Activated naive CD4-positive, alpha-beta T cell treated with anti-CD3 and anti-CD28 coated beads, Interleukin-2, amount 10 ng/mL, durations not matched to agents 7 days and 5 days (primary cell): ENCODE measurements at regions not wholly inside any gene's neighbourhood (a gene's known extent, or its start where the extent isn't known, plus 50 kb on each side); places are given as distances from the start of the nearest gene placed in this dataset.

Source experiments
- CTCF ChIA-PET: fragments of 350-600 bp; sonication (Branson Sonifier 250); formaldehyde crosslinking; loops from one replicate; lab custom pipeline; 2021; ENCODE audit warnings: antibody characterized with exemption; lab: Charles Lee
- DNase-seq: peaks from one replicate; pipeline ENCODE4 v3.0.0-alpha.2; 2020
- H3K27ac Mint-ChIP-seq: one replicate; pipeline ENCODE4 v1.8.0; 2021; ENCODE audit warnings: mild to moderate bottlenecking, moderate library complexity, mixed read lengths
- H3K27me3 Mint-ChIP-seq: one replicate; pipeline ENCODE4 v1.8.0; 2021; ENCODE audit warnings: mild to moderate bottlenecking, mixed read lengths
- H3K36me3 Mint-ChIP-seq: one replicate; pipeline ENCODE4 v1.8.0; 2021; ENCODE audit warnings: mixed read lengths
- H3K4me1 Mint-ChIP-seq: one replicate; pipeline ENCODE4 v1.8.0; 2021; ENCODE audit warnings: mixed read lengths
- H3K4me3 Mint-ChIP-seq: one replicate; pipeline ENCODE4 v1.8.0; 2021; ENCODE audit warnings: mild to moderate bottlenecking, moderate library complexity, mixed read lengths
- H3K9me3 Mint-ChIP-seq: one replicate; pipeline ENCODE4 v1.8.0; 2021; ENCODE audit warnings: mixed read lengths

DNA sequence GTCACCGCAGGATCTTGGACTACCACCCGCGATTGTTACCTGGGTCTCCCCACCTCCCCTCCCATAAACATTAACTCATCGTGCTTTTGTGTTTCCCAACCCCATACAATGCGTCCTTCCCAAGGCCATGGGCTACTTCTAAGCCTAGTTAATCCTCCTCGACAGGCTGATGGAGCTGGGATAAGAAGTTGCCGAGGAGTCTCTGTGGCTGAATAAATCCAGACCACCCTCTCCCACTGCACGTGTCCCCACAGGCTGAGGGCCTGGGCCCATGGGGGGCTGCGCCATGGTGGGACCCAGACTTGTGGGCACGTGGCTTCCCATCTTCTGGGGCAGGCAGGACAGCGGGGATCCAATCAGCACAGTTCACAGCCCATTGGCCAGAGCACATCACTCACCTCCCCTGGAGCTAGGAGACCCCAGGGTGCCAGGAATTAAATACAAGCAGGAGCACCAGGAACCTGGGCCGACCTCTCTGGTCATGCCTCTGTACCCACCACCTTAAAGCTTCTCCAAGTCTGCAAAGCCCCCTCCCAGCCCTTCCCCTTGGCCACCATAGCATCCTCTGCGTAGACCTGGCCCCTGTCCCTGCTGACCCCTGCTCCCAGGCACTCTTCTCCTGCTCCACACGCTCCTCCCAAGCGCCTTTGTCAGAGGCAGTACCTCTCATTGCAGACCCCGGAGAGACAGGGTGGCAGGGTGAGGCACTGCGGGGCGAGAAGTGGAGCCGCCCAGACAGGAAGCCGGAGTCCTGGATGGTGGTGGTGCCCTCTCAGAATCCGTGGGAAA is 51.0 kb upstream of the ID2 start:
- H3K27me3 Mint-ChIP-seq = peaks cover 9% of the 10 kb centered on the region
- CTCF ChIA-PET = interaction anchor here (1.1 kb wide), 1 partner anchor 10 kb away, joined by 5 read pairs; no protein-coding TSS in a partner anchor
- no peak overlapping the region for H3K27ac Mint-ChIP-seq

DNA sequence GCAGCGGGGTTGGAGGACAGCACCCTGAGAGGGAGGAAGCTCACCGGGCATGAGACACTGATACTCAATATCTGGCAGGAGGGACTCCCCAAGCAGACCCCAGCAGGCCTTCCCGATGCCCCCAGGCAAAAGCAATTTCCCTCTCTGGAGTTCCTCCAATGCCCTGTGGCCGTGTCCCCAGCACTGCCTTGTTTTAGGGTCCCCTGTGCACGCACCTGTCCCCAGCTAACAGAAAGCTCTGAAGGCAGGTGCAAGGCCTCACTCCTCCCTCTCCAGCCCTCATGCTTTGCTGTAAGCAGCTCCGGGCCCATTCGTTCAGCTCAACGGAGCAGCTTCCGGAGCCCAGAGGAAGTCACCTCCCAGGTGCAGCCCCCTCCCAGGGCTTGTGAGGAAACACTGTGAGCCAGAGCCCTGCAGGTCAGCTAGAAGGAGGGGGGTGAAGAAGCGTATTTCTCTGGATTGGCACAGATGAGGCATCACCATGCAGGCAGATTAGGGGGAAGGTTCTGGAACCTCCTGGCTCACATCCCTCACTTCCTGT is 50.3 kb upstream of the ID2 start:
- H3K36me3 Mint-ChIP-seq = no peaks in the 10 kb centered on the region
- H3K4me3 Mint-ChIP-seq = no peak overlapping the region
- H3K27me3 Mint-ChIP-seq = peaks cover 14% of the 10 kb centered on the region
- H3K4me1 Mint-ChIP-seq = peaks cover 7% of the 10 kb centered on the region
- DNase-seq = peak; percentile 32
- H3K9me3 Mint-ChIP-seq = no peaks in the 10 kb centered on the region
- CTCF ChIA-PET = interaction anchor here (1.1 kb wide), 1 partner anchor 10 kb away, joined by 5 read pairs; no protein-coding TSS in a partner anchor
- no peak overlapping the region for H3K27ac Mint-ChIP-seq

More for the DNA sequence above, 51.0 kb upstream of the ID2 start:
- no peak for DNase-seq
- Mint-ChIP-seq H3K9me3 (no peaks in the 10 kb centered on the region), H3K36me3 (no peaks in the 10 kb centered on the region), H3K4me3 (no peak overlapping the region), H3K4me1 (peaks cover 7% of the 10 kb centered on the region)
